ENCODE measurements at regions not wholly inside any gene's neighbourhood (a gene's known extent, or its start where the extent isn't known, plus 50 kb on each side); places are given as distances from the start of the nearest gene placed in this dataset.
"Not testable (repeated sequence)": the region's sequence is repeated elsewhere in the genome, so short reads cannot be mapped to it uniquely, and the experiment has no call there.

DNA sequence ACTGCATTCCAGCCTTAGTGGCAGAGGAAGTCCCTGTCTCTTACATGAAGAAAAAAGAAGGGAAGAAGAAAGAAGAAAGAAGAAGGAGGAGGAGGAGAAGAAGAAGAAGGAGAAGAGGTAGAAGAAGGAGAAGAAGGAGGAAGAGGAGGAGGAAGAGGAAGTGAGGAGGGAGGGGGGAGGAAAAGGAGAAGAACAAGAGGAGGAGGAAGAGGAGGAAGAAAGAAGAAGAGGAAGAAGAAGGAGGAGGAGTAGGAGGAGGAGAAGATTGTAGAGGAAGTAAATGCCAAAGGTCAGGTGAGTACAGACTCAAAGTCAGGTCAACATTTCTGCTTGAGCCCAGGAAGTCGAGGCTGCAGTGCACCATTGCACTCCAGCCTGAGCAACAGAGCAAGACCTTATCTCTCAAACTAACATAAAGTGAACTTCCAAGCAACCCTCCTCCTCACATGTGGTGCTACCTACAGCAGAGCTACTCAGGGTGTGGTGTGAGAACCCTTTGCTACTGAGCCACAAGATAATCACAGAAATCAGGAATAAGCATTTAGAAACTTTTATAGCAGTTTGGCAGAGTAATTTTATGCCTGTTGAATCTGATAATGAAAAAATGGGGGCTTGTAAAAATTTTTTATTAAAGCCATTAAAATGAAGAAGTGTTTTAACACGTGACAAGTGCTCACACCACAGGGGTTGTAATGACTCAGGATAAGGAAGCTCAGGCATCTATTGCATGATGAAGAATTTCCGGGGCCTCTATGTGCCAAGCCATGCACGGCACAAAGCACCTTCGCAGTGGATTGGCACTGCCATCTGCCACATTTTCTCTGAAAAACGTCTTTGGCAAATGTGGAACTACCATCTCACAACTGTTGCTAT, 224.9 kb upstream of the AUTS2 start:
- WGBS, 2 donors (ENCODE audit: low coverage in 1 of 2), result 26 to 27% methylated on average over 6 of the region's 6 CpGs
- Histone ChIP-seq H3K36me3 (no peaks in the 10 kb centered on the region), H3K4me3 (no peak overlapping the region), H3K27me3 (no peaks in the 10 kb centered on the region), H3K27ac (peak overlapping the region; percentile 61 to 75 (median 70)), H3K4me1 (peaks cover 0 to 34% (median 2%) of the 10 kb centered on the region in 3 donors), H3K9me3 (no peaks in the 10 kb centered on the region)
- no peak for TF ChIP-seq EP300 (IDR thresholded peaks at IDR 0.05)
- no peak for TF ChIP-seq POLR2A (IDR thresholded peaks at IDR 0.05)
- no peak for TF ChIP-seq POLR2AphosphoS5 (IDR thresholded peaks at IDR 0.05)
- TF ChIP-seq, protein P1, sequence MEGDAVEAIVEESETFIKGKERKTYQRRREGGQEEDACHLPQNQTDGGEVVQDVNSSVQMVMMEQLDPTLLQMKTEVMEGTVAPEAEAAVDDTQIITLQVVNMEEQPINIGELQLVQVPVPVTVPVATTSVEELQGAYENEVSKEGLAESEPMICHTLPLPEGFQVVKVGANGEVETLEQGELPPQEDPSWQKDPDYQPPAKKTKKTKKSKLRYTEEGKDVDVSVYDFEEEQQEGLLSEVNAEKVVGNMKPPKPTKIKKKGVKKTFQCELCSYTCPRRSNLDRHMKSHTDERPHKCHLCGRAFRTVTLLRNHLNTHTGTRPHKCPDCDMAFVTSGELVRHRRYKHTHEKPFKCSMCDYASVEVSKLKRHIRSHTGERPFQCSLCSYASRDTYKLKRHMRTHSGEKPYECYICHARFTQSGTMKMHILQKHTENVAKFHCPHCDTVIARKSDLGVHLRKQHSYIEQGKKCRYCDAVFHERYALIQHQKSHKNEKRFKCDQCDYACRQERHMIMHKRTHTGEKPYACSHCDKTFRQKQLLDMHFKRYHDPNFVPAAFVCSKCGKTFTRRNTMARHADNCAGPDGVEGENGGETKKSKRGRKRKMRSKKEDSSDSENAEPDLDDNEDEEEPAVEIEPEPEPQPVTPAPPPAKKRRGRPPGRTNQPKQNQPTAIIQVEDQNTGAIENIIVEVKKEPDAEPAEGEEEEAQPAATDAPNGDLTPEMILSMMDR (IDR thresholded peaks at IDR 0.05), result no peak
- ATAC-seq, result peak; percentile 87

DNA sequence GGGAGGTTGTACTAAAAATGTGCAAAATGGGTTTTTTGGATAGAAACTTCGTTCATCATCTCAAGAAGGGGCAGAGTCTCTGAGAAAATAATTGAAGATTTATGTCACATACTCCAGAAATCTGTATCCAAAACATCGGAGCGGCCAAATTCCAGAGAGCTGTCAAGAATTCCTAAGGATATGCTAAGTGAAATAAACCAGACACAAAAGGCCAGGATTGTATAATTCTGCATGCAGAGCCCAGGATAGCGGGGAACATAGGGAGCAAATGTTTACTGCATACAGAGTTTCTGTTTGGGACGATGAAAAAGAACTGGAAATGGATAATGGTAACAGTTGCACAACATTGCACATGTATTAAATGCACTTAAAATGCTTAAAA, 224.2 kb upstream of the AUTS2 start:
- 3 to 17% methylated on average over 4 to 5 of the region's 5 CpGs for WGBS, 2 donors (ENCODE audit: low coverage in 1 of 2)
- no peaks in the 10 kb centered on the region for H3K27me3 ChIP-seq
- peaks cover 0 to 34% (median 2%) of the 10 kb centered on the region in 3 donors for H3K4me1 ChIP-seq
- H3K4me3 ChIP-seq, result no peak overlapping the region
- TF ChIP-seq POLR2AphosphoS5 (IDR thresholded peaks at IDR 0.05), result peak; percentile 71
- TF ChIP-seq POLR2A (IDR thresholded peaks at IDR 0.05), result no peak
- H3K9me3 ChIP-seq, result no peaks in the 10 kb centered on the region
- H3K27ac ChIP-seq, result peak overlapping the region; percentile 61 to 75 (median 70)
- no peaks in the 10 kb centered on the region for H3K36me3 ChIP-seq
- peak; percentile 79 for ATAC-seq

DNA sequence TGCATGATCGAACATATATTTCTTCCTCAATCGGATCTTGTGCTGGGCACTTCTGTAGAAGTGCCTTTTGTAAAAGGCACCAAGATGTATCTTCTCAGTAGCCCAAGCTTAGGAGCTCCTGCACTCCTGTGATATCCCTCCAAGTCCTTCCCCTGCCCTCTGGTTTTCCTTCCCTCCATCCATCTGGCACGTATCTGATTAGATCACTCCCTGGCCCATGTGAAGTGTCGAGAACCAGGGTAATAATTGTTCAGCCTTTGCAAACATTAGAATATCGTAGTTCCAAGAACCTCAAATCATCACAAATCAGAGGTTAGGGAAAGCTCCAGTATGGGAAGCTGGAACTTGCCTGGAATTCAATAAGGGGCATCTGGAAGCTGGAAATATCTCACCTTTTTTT, 221.1 kb upstream of the AUTS2 start:
- WGBS, 2 donors (ENCODE audit: low coverage in 1 of 2), result 25 to 42% methylated on average over 5 of the region's 5 CpGs
- H3K36me3 ChIP-seq, result no peaks in the 10 kb centered on the region
- ATAC-seq, result no peak
- peaks cover 0 to 32% (median 2%) of the 10 kb centered on the region in 3 donors for H3K4me1 ChIP-seq
- no peaks in the 10 kb centered on the region for H3K9me3 ChIP-seq
- no peak overlapping the region for H3K4me3 ChIP-seq
- TF ChIP-seq POLR2AphosphoS5 (IDR thresholded peaks at IDR 0.05), result no peak
- TF ChIP-seq, protein P1 (IDR thresholded peaks at IDR 0.05), result no peak
- no peaks in the 10 kb centered on the region for H3K27me3 ChIP-seq
- peak overlapping the region in 1 of 4 donors; percentile 2 for H3K27ac ChIP-seq

DNA sequence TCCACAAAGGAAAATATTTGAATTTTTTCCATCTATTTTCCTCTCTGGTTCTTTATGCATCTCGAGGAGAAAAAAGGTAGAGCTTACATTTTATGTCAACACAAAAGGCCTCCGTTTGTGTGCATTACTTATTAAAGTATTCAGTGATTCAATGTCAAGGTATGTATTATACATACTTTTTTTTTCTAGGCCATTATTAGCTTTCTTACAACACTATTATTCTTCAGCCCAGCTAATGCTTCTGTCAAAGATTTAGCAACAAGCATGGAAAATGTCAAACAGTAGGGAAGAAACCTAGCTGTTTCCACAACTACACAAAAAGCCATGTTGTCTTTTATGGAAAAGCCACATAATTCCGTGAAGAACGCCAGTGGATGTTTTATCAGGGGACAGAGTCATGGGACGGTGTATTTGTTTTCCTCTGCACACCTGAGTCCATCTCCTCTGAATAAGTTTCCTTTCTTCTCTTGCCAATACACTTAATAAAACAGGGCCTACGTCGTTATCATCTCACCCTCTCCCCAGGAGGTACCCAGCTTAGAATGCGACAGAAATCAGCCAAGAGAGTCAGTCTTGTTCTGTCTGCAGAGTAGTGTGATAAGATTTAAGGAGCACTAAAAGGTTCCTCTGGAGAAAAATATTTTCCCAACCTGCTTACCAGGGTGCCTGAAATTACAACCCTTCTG, 209.7 kb upstream of the AUTS2 start:
- no peaks in the 10 kb centered on the region for H3K27me3 ChIP-seq
- peak overlapping the region; percentile 24 to 56 (median 42) for H3K27ac ChIP-seq
- H3K4me3 ChIP-seq, result no peak overlapping the region
- ATAC-seq, result no peak
- H3K4me1 ChIP-seq, result peaks cover 0 to 13% (median 0%) of the 10 kb centered on the region in 3 donors
- 49 to 50% methylated on average over 4 to 8 of the region's 8 CpGs for WGBS, 2 donors (ENCODE audit: low coverage in 1 of 2)
- no peaks in the 10 kb centered on the region for H3K9me3 ChIP-seq
- TF ChIP-seq POLR2A (IDR thresholded peaks at IDR 0.05), result no peak
- TF ChIP-seq EP300 (IDR thresholded peaks at IDR 0.05), result no peak
- TF ChIP-seq, protein P1 (IDR thresholded peaks at IDR 0.05), result no peak
- TF ChIP-seq POLR2AphosphoS5 (IDR thresholded peaks at IDR 0.05), result no peak
- H3K36me3 ChIP-seq, result no peaks in the 10 kb centered on the region

DNA sequence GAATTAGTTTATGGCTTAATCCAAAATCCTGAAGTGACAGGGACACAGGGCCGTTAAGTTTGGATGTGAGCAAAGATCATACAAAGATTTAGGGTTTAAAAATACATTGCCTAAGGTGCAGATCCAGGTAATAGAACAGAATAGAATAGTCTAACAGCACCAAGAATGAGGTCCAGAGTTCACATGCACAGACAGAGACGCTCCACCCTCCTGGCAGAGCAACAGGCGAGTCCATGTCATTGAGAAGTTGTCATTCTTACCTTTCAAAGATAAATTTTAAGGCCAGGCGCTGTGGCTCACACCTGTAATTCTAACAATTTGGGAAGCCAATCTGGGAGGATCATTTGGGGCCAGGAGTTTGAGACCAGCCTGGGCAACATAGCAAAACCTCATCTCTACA, 209.1 kb upstream of the AUTS2 start:
- no peak for ATAC-seq
- TF ChIP-seq POLR2AphosphoS5 (IDR thresholded peaks at IDR 0.05), result no peak
- TF ChIP-seq, protein P1 (IDR thresholded peaks at IDR 0.05), result no peak
- no peak for TF ChIP-seq EP300 (IDR thresholded peaks at IDR 0.05)
- no peak for TF ChIP-seq POLR2A (IDR thresholded peaks at IDR 0.05)
- H3K4me1 ChIP-seq, result peaks cover 0 to 13% (median 0%) of the 10 kb centered on the region in 3 donors
- 75 to 81% methylated on average over 3 to 4 of the region's 4 CpGs for WGBS, 2 donors (ENCODE audit: low coverage in 1 of 2)
- H3K27me3 ChIP-seq, result no peaks in the 10 kb centered on the region
- no peaks in the 10 kb centered on the region for H3K9me3 ChIP-seq
- H3K27ac ChIP-seq, result peak overlapping the region in 3 of 4 donors; percentile 31 to 56 (median 52)
- H3K4me3 ChIP-seq, result no peak overlapping the region
- H3K36me3 ChIP-seq, result no peaks in the 10 kb centered on the region

DNA sequence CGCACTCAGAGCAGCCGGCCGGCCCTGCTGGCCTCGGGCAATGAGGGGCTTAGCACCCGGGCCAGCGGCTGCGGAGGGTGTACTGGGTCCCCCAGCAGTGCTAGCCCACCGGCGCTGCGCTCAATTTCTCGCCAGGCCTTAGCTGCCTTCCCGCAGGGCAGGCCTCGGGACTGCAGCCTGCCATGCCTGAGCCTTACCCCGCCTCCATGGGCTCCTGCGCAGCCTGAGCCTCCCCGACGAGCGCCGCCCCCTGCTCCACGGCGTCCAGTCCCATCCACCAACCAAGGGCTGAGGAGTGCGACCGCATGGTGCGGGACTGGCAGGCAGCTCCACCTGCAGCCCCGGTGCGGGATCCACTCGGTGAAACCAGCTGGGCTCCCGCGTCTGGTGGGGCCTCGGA, 204.4 kb upstream of the AUTS2 start:
- H3K4me3 ChIP-seq, ATAC-seq, H3K27ac ChIP-seq, H3K27me3 ChIP-seq, H3K36me3 ChIP-seq, H3K9me3 ChIP-seq: not testable (repeated sequence)
- H3K4me1 ChIP-seq, result peaks cover 0 to 21% (median 8%) of the 10 kb centered on the region in 3 donors
- no CpG with 5 or more reads among the region's 30 CpGs for WGBS, 2 donors (ENCODE audit: low coverage in 1 of 2)

Data from gastroesophageal sphincter (tissue), 4 donors.